ENCODE measurements at regions not wholly inside any gene's neighbourhood (a gene's known extent, or its start where the extent isn't known, plus 50 kb on each side); places are given as distances from the start of the nearest gene placed in this dataset.

- intact Hi-C loops (cut with DNase I), result no loop called here
- DNase-seq (peak in 3 of 4 donors; percentile 81 to 86 (median 81)), ATAC-seq (peak; percentile 90)
- H3K27me3 ChIP-seq, result no peaks in the 10 kb centered on the region
- no peak for TF ChIP-seq CTCF (IDR thresholded peaks at IDR 0.05)
- no peak overlapping the region for H3K4me3 ChIP-seq
- H3K27ac ChIP-seq, result peak overlapping the region in 1 of 2 donors; percentile 60
- peaks cover 0 to 25% of the 10 kb centered on the region in 2 donors for H3K9me3 ChIP-seq
- no peaks in the 10 kb centered on the region for H3K36me3 ChIP-seq
- peaks cover 0 to 6% of the 10 kb centered on the region in 2 donors for H3K4me1 ChIP-seq
These were observed 111.8 kb downstream of the CARTPT start for GRCh38 chr5:71830681-71831539.

- Histone ChIP-seq H3K4me1 (peaks cover 0 to 6% of the 10 kb centered on the region in 2 donors), H3K36me3 (no peaks in the 10 kb centered on the region), H3K9me3 (peaks cover 0 to 3% of the 10 kb centered on the region in 2 donors), H3K27me3 (no peaks in the 10 kb centered on the region), H3K4me3 (no peak overlapping the region), H3K27ac (no peak overlapping the region)
- ATAC-seq, result peak; percentile 75
- no peak for DNase-seq
- no peak for TF ChIP-seq CTCF (IDR thresholded peaks at IDR 0.05)
- intact Hi-C loops (cut with DNase I), result no loop called here
These were observed 114.0 kb downstream of the CARTPT start for GRCh38 chr5:71832812-71833715.

- H3K27me3 ChIP-seq, result no peaks in the 10 kb centered on the region
- no peaks in the 10 kb centered on the region for H3K9me3 ChIP-seq
- H3K36me3 ChIP-seq, result no peaks in the 10 kb centered on the region
- DNase-seq (peak in 2 of 4 donors; percentile 51 to 53), ATAC-seq (no peak)
- peaks cover 0 to 6% of the 10 kb centered on the region in 2 donors for H3K4me1 ChIP-seq
- H3K27ac ChIP-seq, result no peak overlapping the region
- H3K4me3 ChIP-seq, result no peak overlapping the region
- intact Hi-C loops (cut with DNase I), result no loop called here
- TF ChIP-seq CTCF (IDR thresholded peaks at IDR 0.05), result no peak
These were observed 115.5 kb downstream of the CARTPT start for GRCh38 chr5:71834601-71835000.

- Histone ChIP-seq H3K36me3 (no peaks in the 10 kb centered on the region), H3K27ac (no peak overlapping the region), H3K27me3 (no peaks in the 10 kb centered on the region), H3K4me3 (no peak overlapping the region), H3K9me3 (no peaks in the 10 kb centered on the region), H3K4me1 (no peaks in the 10 kb centered on the region)
- ATAC-seq (no peak), DNase-seq (no peak)
- intact Hi-C loops (cut with DNase I), result no loop called here
- no peak for TF ChIP-seq CTCF (IDR thresholded peaks at IDR 0.05)
These were observed 117.0 kb downstream of the CARTPT start for GRCh38 chr5:71836084-71836483.

All from left lung (tissue), 4 donors.